ENCODE measurements at regions not wholly inside any gene's neighbourhood (a gene's known extent, or its start where the extent isn't known, plus 50 kb on each side); places are given as distances from the start of the nearest gene placed in this dataset.

DNA sequence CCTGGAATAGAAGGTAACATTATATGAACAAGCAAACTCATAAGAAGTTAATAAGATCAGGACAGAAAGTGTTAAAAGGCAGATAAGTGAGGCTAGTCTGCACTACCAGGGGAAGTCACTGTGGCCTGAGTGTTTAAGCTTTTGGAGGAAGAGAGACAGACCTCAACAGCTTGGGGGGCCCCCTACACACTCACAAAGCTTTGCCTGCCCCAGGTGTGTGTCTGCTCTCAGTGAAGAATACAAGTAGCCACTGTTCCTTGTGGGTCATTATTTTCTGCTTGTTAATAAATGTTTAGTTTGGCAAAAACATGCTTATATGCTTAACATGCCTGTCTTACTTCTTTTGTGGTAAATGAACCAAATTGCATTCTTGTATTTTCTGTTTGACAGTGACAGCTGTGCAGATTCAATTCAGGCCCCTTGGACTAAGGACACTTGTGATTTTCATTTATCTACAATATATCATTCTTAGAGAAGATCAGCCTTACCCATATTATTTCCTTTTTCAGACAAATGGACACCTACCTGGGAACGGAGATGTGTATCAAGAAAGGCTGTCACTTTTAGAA, 50.7 kb upstream of the C12orf71 start:
- Histone ChIP-seq H2AK5ac (ENCODE audit: low read length) (no peak overlapping the region), H3K4me3 (ENCODE audit: low read depth, low read length) (no peak overlapping the region), H3K9ac (ENCODE audit: low read length) (no peak overlapping the region), H3K79me2 (ENCODE audit: control insufficient read depth, insufficient read depth, low read length, poor library complexity) (no peaks in the 10 kb centered on the region), H4K8ac (ENCODE audit: low read depth, low read length) (no peak overlapping the region), H3K14ac (ENCODE audit: low read length) (no peak overlapping the region), H2AFZ (ENCODE audit: insufficient read depth, low read length, poor library complexity) (no peak overlapping the region), H3K27ac (ENCODE audit: low read depth, low read length) (no peak overlapping the region), H3K36me3 (ENCODE audit: control insufficient read depth in 1 of 2, insufficient read depth in 2 of 2, low read length in 2 of 2) (no peaks in the 10 kb centered on the region), H2BK5ac (ENCODE audit: low read depth, low read length, poor library complexity) (no peak overlapping the region), H3K79me1 (ENCODE audit: low read length) (no peaks in the 10 kb centered on the region), H3K18ac (ENCODE audit: low read length) (no peak overlapping the region), H2BK12ac (ENCODE audit: low read length) (no peak overlapping the region), H3K23ac (ENCODE audit: low read length) (no peak overlapping the region), H3K9me3 (ENCODE audit: insufficient read depth, low read depth, low read length) (no peaks in the 10 kb centered on the region), H3K4ac (ENCODE audit: low read depth, low read length) (no peak overlapping the region), H2BK120ac (ENCODE audit: insufficient read depth, low read length, poor library complexity) (no peak overlapping the region), H3K4me1 (ENCODE audit: control insufficient read depth in 1 of 2, insufficient read depth in 2 of 2, low read length in 2 of 2) (no peaks in the 10 kb centered on the region), H4K91ac (ENCODE audit: low read depth, low read length) (no peak overlapping the region), H3K27me3 (ENCODE audit: insufficient read depth, low read length) (no peaks in the 10 kb centered on the region), H4K12ac (ENCODE audit: low read depth, low read length) (no peak overlapping the region), H3K4me2 (ENCODE audit: low read length) (no peak overlapping the region)
- DNase-seq = no peak
- WGBS (ENCODE audit: extremely low coverage, insufficient coverage, insufficient read length) = no CpG with 5 or more reads among the region's 1 CpG

DNA sequence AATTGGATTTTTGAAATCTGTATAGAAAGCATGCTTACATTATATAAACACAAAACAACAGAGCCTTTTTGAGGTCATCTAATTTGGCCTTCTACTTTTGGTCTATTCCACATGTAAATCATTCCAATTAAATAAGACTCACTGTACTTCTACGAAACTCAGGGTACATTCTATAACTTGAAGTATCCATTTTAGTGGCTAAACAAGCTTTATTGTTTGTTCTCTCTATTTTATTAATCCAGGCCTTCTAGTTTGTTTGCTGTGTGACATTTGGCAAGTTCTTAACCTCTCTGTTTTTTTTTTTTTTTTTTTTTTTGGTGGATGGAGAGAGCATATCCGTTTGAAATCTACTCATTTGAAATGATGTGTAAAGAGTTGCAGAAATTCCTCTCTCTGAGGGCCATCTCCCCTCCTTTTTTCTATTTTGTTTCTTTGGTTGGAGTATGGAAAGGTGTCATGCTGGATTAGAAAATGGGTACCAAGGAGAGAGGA, 58.1 kb upstream of the C12orf71 start:
- Histone ChIP-seq H3K4me1 (ENCODE audit: control insufficient read depth in 1 of 2, insufficient read depth in 2 of 2, low read length in 2 of 2) (no peaks in the 10 kb centered on the region), H3K9ac (ENCODE audit: low read length) (no peak overlapping the region), H3K27ac (ENCODE audit: low read depth, low read length) (no peak overlapping the region), H3K4me3 (ENCODE audit: low read depth, low read length) (no peak overlapping the region), H3K36me3 (ENCODE audit: control insufficient read depth in 1 of 2, insufficient read depth in 2 of 2, low read length in 2 of 2) (no peaks in the 10 kb centered on the region), H2BK120ac (ENCODE audit: insufficient read depth, low read length, poor library complexity) (no peak overlapping the region), H3K4me2 (ENCODE audit: low read length) (no peak overlapping the region), H3K79me2 (ENCODE audit: control insufficient read depth, insufficient read depth, low read length, poor library complexity) (no peaks in the 10 kb centered on the region), H3K18ac (ENCODE audit: low read length) (no peak overlapping the region), H3K79me1 (ENCODE audit: low read length) (no peaks in the 10 kb centered on the region), H3K23ac (ENCODE audit: low read length) (no peak overlapping the region), H4K8ac (ENCODE audit: low read depth, low read length) (no peak overlapping the region), H3K4ac (ENCODE audit: low read depth, low read length) (no peak overlapping the region), H2BK5ac (ENCODE audit: low read depth, low read length, poor library complexity) (no peak overlapping the region), H3K9me3 (ENCODE audit: insufficient read depth, low read depth, low read length) (no peaks in the 10 kb centered on the region), H3K27me3 (ENCODE audit: insufficient read depth, low read length) (no peaks in the 10 kb centered on the region), H2AK5ac (ENCODE audit: low read length) (no peak overlapping the region), H4K12ac (ENCODE audit: low read depth, low read length) (no peak overlapping the region), H3K14ac (ENCODE audit: low read length) (no peak overlapping the region), H2AFZ (ENCODE audit: insufficient read depth, low read length, poor library complexity) (no peak overlapping the region), H2BK12ac (ENCODE audit: low read length) (no peak overlapping the region), H4K91ac (ENCODE audit: low read depth, low read length) (no peak overlapping the region)
- no peak for DNase-seq
- WGBS (ENCODE audit: extremely low coverage, insufficient coverage, insufficient read length) = no CpG with 5 or more reads among the region's 2 CpGs

DNA sequence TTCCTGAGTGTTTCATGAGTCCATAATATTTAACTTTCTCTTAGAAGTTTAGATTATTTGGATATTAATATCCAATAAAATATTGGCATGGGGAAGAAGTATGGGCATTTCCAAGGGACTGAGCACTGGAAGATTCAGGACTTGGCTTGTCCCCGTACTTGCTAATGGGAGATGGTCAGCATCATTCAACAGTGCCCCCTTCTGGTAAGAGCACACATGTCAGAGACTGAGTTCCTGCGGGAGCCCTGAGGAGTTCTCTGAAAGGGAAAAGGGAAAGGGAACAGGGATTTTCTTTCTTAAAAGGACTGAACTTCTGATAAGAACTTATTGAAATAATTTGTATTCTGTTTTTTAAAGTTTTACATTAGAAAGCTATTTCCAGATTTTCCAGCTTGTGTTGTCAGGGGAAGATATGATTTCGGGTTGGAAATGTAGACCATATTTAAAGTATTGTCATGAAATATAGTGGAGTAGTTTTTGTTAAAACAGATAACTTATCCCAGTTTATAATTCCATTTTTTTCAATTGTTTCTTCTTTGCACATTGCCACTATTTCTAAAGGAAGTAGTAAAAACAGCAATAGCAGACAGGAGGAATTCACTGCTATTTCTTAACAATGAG, 59.8 kb upstream of the C12orf71 start:
- Histone ChIP-seq H3K36me3 (ENCODE audit: control insufficient read depth in 1 of 2, insufficient read depth in 2 of 2, low read length in 2 of 2) (no peaks in the 10 kb centered on the region), H4K12ac (ENCODE audit: low read depth, low read length) (no peak overlapping the region), H3K14ac (ENCODE audit: low read length) (no peak overlapping the region), H3K4me2 (ENCODE audit: low read length) (no peak overlapping the region), H2BK12ac (ENCODE audit: low read length) (no peak overlapping the region), H3K27me3 (ENCODE audit: insufficient read depth, low read length) (no peaks in the 10 kb centered on the region), H2BK5ac (ENCODE audit: low read depth, low read length, poor library complexity) (no peak overlapping the region), H2AFZ (ENCODE audit: insufficient read depth, low read length, poor library complexity) (no peak overlapping the region), H2AK5ac (ENCODE audit: low read length) (no peak overlapping the region), H3K23ac (ENCODE audit: low read length) (no peak overlapping the region), H3K4ac (ENCODE audit: low read depth, low read length) (no peak overlapping the region), H3K4me1 (ENCODE audit: control insufficient read depth in 1 of 2, insufficient read depth in 2 of 2, low read length in 2 of 2) (no peaks in the 10 kb centered on the region), H4K8ac (ENCODE audit: low read depth, low read length) (no peak overlapping the region), H3K79me1 (ENCODE audit: low read length) (no peaks in the 10 kb centered on the region), H4K91ac (ENCODE audit: low read depth, low read length) (no peak overlapping the region), H3K27ac (ENCODE audit: low read depth, low read length) (no peak overlapping the region), H3K9me3 (ENCODE audit: insufficient read depth, low read depth, low read length) (no peaks in the 10 kb centered on the region), H3K9ac (ENCODE audit: low read length) (no peak overlapping the region), H3K4me3 (ENCODE audit: low read depth, low read length) (no peak overlapping the region), H3K79me2 (ENCODE audit: control insufficient read depth, insufficient read depth, low read length, poor library complexity) (no peaks in the 10 kb centered on the region), H3K18ac (ENCODE audit: low read length) (no peak overlapping the region), H2BK120ac (ENCODE audit: insufficient read depth, low read length, poor library complexity) (no peak overlapping the region)
- no CpG with 5 or more reads among the region's 3 CpGs for WGBS (ENCODE audit: extremely low coverage, insufficient coverage, insufficient read length)
- DNase-seq = peak; percentile 68 to 90

DNA sequence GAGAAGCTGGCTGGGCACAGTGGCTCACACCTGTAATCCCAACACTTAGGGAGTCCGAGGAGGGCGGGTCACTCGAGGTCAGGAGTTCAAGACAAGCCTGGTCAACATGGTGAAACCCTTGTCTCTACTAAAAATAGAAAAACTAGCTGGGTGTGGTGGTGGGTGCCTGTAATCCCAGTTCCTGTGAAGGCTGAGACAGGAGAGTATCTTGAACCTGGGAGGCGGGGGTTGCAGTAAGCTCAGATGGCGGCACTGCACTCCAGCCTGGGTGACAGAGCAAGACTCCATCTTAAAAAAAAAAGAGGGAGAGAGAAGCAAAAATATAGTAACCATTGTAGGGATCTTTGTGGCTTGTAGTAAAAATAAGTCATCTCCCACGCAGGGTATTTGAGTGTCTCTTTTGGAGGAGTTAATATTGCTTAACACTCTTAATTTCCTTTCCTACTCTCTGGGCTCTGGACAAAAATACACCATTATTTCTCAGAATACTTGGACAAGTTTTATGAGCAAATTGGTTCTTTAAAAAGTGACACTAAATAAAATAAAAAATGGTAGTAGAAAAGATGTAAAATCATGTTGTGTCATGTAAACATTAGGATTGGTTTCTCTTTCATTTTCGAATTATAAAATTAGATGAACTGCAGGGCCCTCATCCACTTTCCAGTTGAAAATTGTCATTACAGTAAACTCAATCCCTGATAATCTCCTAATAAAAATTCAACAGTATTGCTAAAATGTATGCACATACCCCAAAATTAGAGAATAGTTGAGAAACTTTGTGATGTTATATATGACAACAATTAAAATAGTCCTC, 61.1 kb upstream of the C12orf71 start:
- WGBS (ENCODE audit: extremely low coverage, insufficient coverage, insufficient read length) = no CpG with 5 or more reads among the region's 7 CpGs
- no peaks in the 10 kb centered on the region for H3K79me1 ChIP-seq (ENCODE audit: low read length)
- H3K27me3 ChIP-seq (ENCODE audit: insufficient read depth, low read length) = no peaks in the 10 kb centered on the region
- H4K91ac ChIP-seq (ENCODE audit: low read depth, low read length) = no peak overlapping the region
- H2AFZ ChIP-seq (ENCODE audit: insufficient read depth, low read length, poor library complexity) = no peak overlapping the region
- no peak overlapping the region for H4K8ac ChIP-seq (ENCODE audit: low read depth, low read length)
- no peak overlapping the region for H2BK12ac ChIP-seq (ENCODE audit: low read length)
- H2AK5ac ChIP-seq (ENCODE audit: low read length) = no peak overlapping the region
- H3K36me3 ChIP-seq (ENCODE audit: control insufficient read depth in 1 of 2, insufficient read depth in 2 of 2, low read length in 2 of 2) = no peaks in the 10 kb centered on the region
- H3K18ac ChIP-seq (ENCODE audit: low read length) = no peak overlapping the region
- H3K23ac ChIP-seq (ENCODE audit: low read length) = no peak overlapping the region
- DNase-seq = no peak
- no peaks in the 10 kb centered on the region for H3K79me2 ChIP-seq (ENCODE audit: control insufficient read depth, insufficient read depth, low read length, poor library complexity)
- H3K9ac ChIP-seq (ENCODE audit: low read length) = no peak overlapping the region
- H2BK5ac ChIP-seq (ENCODE audit: low read depth, low read length, poor library complexity) = no peak overlapping the region
- H3K4me2 ChIP-seq (ENCODE audit: low read length) = no peak overlapping the region
- H2BK120ac ChIP-seq (ENCODE audit: insufficient read depth, low read length, poor library complexity) = no peak overlapping the region
- no peak overlapping the region for H4K12ac ChIP-seq (ENCODE audit: low read depth, low read length)
- H3K4ac ChIP-seq (ENCODE audit: low read depth, low read length) = no peak overlapping the region
- H3K4me1 ChIP-seq (ENCODE audit: control insufficient read depth in 1 of 2, insufficient read depth in 2 of 2, low read length in 2 of 2) = no peaks in the 10 kb centered on the region
- no peak overlapping the region for H3K27ac ChIP-seq (ENCODE audit: low read depth, low read length)
- no peaks in the 10 kb centered on the region for H3K9me3 ChIP-seq (ENCODE audit: insufficient read depth, low read depth, low read length)
- no peak overlapping the region for H3K4me3 ChIP-seq (ENCODE audit: low read depth, low read length)
- H3K14ac ChIP-seq (ENCODE audit: low read length) = no peak overlapping the region
